CD4-positive, alpha-beta T cell treated with Interleukin-4 for 1 hour (primary cell): ENCODE measurements at regions not wholly inside any gene's neighbourhood (a gene's known extent, or its start where the extent isn't known, plus 50 kb on each side); places are given as distances from the start of the nearest gene placed in this dataset.

Source experiments
- DNase-seq, 2 donors: peaks; one replicate each; pipeline ENCODE4 v3.0.0-alpha.2; 2020 to 2022

DNA sequence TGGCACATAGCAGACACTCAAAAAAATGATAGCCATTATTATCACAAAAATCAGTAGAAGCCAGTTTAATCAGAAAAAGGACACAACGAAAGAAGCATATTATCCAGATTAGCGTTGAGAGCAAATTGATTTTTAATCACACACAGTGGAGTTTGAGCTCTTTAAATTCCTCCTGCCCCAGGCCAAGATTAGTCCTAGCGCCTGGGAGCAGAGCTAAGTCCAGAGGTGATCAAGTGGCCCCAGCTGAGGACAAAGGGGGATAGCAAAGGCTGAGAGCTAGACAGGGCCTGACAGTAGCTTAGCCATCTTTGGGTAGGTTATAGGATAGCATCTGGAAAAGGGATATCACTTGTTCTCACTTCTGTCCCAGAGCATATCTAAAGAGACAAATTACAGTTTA is 133.6 kb downstream of the NXPE2 start:
- no peak for DNase-seq

DNA sequence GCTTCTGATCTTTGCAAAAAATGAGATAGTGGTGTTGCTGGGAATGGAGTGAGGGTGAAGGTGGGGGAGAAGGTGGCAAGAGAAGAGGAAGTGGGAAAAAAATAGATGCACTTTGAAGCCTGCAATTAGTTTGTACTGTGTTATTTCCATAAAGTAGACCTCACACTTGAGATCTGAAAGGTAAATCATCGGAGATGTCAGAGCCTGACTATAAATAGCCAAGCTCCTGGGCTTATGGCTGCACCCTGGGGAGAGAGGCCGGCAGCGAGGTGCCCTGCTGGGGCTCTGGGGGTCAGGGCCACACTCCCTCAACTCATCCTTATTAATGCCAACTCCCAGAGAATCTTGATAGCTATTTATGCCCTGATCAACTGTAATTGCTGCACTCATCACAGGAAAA is 134.4 kb downstream of the NXPE2 start:
- no peak for DNase-seq

- no peak for DNase-seq
Measured at GRCh38 chr11:114813189-114813718, 134.9 kb downstream of the NXPE2 start.

DNA sequence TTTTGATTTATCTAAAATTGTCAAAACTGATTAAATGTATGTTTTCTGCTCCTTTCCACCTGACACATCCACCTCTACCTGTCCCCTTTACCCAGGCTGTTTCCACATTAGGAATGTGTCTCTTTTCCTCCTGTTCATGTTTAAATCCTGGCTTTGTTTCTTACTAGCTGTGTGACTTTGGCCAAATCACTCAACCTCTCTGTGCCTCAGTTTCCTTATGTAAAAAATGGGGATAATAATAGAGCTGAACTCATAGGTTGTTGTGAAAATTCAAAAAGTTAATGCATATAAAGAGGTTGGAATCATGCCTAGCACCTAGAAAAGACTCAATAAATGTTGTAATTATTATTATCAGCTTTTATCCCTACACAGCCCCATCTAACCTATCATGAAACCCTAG is 136.8 kb downstream of the NXPE2 start:
- no peak for DNase-seq

DNA sequence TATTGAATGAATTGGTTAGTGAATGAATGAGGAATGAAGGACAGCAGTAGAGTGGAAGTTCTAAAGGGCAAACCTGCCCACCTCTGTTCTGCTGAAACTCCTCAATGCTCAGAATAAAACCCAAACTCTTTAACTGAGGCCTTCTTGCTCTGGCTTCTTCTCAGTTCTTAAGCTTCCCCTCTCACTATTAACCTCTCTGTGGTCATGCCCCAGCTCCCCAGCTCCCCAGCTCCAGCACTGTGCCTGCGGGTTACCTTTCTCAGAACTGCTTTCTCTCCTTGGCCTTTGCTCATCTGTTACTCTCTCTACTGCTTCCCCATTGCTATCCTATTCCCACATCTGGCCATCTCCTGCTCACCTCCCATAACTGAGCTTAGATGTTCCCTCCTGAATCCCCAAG is 137.4 kb downstream of the NXPE2 start:
- DNase-seq = no peak

DNA sequence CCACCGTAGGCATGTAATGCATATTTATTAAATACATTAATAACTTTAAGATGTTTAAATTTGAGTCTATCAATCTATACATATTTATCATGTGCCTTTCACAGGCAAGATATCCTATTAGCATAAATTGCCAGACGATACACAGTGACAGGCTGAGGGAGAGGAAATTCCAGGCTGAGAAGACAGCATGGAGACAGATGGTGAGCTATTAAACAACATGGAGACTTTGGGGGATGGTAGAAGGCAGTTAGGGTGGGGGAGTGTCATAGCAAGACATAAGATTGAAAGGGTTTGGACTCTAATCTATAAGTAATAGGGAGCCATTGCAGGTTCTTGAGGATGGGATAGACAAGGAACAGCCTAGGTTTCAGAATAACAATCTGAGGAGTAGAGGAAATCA is 138.5 kb downstream of the NXPE2 start:
- DNase-seq = no peak

DNA sequence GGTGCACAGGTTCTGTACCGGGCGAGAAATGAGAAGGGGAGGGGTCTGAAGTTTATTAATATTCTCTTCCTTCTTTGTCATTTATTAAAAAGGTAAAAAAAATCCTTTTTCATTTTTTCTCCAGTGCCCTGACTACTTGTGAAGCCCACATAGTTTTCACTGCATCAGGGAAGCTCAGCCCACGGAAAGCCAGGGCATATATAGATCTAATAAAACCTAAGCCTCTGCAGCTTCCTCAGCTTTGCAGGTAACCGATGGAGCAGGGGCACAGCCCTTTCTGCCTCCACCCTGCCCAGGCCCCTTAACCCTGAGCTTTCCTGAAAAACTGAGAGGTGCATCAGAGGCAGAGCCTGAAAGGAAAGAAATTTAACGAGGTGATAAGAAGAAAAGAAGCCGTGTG is 140.1 kb downstream of the NXPE2 start:
- DNase-seq = no peak

- DNase-seq = no peak
Measured at GRCh38 chr11:114819028-114819427, 140.7 kb downstream of the NXPE2 start.

DNA sequence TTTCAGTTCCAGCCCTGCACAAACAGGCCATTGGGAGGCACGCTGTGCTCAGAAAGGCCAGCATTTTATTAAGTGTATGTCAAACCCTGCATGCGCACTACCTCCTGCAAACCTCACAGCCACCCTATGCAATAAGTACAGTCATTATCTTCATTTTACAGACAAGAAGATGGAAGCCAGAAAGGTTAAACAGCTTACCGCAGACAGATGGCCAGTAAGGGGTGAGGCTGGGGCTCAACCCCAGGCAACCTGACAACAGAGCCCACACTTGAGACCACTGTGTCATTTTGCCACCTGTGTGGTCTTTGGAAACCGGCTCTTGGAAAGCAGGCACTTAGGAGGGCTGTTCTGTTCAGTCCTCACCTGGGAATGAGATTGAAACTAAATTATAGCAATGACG is 142.3 kb downstream of the NXPE2 start:
- no peak for DNase-seq

GRCh38 chr11:114821621-114822412 is 143.5 kb downstream of the NXPE2 start:
- no peak for DNase-seq

DNA sequence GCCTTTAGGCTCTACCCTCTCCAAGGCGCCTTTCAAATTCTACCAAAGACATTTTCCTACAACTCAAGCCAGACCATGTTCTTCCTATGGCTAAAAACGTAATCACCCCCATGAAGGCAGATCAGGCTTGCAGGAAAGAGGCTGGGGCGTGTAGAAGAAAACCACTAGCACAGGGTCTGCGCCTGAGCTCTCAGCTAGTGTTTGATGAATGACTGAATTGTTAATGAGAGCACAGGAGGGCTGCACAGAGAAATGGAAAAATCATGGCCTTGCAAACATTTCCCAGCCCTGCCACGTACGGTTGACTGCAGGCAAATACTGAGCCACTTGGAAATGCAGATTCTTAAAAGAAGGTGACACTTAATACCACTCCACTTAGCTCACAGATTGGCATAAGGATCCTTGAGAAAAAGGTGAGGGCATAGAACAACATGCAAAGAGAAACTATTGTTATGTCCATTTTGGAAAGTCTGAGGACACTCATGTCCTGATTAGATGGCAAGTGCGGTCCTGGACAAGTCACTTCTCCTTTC is 148.6 kb downstream of the NXPE2 start:
- DNase-seq = no peak

DNA sequence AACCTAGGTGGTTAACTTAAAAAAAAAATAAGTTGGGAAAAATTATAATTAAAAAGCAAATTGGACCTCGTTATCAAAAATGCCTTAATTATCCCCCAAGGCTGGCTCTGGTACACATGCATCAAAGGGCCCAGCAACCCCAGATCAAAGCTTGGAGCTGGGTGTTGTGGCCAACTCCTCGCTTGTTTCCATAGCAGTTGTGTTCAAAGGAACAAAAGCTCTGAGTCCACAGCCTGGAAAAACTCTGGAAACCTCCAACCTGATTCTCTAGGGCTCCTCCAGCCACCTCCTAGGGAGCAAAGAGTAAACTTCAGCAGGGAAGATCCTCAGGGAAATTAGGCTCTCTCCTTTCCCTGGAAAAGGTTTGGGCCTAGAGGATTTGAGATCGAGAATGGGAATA is 149.4 kb downstream of the NXPE2 start:
- DNase-seq = no peak

GRCh38 chr11:114832532-114833125 is 154.3 kb downstream of the NXPE2 start:
- no peak for DNase-seq

- DNase-seq = no peak
Measured at GRCh38 chr11:114836161-114836560, 157.8 kb downstream of the NXPE2 start.

DNA sequence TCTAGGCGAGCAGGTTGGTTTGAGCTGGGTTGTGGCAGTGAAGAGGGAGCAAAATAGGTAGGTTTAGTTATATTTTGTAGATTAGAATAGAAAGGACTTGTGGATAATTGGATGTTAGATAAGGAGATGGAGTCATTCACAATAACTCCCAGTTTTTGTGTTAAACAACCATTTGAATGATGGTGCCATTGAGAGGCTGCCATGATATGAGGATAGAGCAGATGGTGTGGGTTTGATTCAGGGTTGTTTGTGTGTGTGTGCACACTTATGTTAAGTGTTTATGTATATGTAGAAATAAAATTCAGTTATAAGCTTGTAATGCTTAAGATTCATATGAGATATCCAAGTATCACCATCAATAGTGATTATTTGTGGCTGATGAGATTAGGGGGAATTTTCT is 166.6 kb downstream of the NXPE2 start:
- DNase-seq = no peak

GRCh38 chr11:114845766-114846415 is 167.6 kb downstream of the NXPE2 start:
- no peak for DNase-seq

GRCh38 chr11:114846416-114846791 is 168.1 kb downstream of the NXPE2 start:
- DNase-seq = no peak

GRCh38 chr11:114847306-114847975 is 169.1 kb downstream of the NXPE2 start:
- no peak for DNase-seq

GRCh38 chr11:114848027-114848426 is 169.7 kb downstream of the NXPE2 start:
- no peak for DNase-seq

DNA sequence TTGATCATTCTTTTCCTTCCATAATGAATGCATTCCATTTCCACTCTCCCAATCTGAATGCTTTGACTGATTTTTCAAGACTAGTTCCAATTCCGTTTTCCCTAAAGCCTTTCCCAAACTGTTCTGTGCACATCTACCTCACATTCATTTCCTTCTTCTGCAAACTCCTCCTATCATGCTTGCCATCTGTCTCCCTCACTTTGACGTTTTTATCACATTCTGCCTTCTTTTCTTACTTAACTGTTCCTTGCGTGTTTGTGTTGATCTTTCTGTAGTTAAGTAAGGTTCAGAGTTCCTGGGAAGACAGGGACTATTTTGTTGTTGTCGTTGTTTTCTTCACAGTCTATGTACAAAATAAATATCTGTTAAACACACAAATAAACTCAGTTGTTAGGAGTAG is 179.0 kb downstream of the NXPE2 start:
- DNase-seq = no peak

- DNase-seq = no peak
Measured at GRCh38 chr11:114864896-114865295, 186.6 kb downstream of the NXPE2 start.

DNA sequence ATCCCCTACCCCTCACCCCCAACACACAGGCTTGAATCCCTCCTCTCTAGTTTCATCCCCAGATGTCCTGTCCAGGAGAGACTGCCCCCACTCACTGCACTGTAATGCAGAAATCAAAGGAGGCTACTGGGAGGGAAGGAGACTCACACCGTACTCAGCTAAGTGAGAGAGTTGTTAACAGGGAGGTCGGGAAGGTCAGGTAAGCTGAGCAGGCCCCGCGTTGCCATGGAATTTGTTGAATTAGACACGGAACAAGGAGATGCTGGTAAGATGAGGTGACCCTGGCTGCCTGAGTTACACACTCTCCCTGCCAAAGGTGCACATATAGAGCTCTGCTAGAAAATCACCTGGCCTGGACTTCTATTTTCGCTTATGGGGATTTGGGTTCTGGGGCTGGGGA is 197.9 kb downstream of the NXPE2 start:
- DNase-seq = no peak

GRCh38 chr11:114877976-114878375 is 199.6 kb downstream of the NXPE2 start:
- DNase-seq = no peak
